Stimulated activated CD8-positive, alpha-beta memory T cell treated with anti-CD3 and anti-CD28 coated beads, Interleukin-15, amount 100 ng/mL, for 48 hours (primary cell): ENCODE measurements at regions not wholly inside any gene's neighbourhood (a gene's known extent, or its start where the extent isn't known, plus 50 kb on each side); places are given as distances from the start of the nearest gene placed in this dataset.

Source experiments
- DNase-seq, 2 donors: peaks; one replicate each; pipeline ENCODE4 v3.0.0-alpha.2; 2020; ENCODE audit warnings: low read depth in 2 of 2

DNA sequence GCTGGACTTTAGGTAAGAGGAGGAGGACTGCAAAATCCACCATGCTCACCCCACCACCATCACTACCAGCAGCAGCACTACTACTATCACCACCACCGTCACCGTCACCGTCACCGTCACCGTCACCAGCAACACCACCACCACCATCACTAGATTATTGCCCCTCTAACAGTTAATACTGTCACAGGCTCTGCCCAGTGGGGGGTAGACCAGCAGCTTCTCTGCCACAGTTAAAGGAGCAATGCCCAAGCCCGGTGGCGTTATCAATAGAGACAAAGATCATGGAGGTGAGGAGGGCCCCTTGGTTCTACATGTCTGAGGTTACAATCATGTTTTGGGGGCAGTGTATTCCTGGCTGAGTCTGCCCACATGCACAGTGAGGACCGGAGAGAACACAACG, 184.4 kb upstream of the DYNLRB2 start:
- no peak for DNase-seq

DNA sequence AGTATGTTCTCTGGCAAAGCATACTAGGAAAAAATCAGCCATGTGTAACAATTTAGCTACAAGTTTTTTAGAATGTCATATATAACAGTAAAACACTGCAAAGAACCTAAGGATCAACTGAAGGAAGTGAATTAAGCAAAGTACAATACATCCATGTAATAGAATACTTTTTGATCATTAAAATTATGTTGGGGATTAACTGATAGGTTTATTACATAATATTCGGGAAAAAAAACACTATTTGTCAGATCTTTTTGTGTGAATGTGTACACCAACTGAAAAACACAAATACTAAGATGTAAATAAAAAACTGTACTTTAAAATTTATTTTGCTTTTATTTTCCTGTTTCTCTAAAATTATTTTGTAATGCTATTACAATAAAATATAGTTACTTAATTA, 185.5 kb upstream of the DYNLRB2 start:
- DNase-seq, result no peak

DNA sequence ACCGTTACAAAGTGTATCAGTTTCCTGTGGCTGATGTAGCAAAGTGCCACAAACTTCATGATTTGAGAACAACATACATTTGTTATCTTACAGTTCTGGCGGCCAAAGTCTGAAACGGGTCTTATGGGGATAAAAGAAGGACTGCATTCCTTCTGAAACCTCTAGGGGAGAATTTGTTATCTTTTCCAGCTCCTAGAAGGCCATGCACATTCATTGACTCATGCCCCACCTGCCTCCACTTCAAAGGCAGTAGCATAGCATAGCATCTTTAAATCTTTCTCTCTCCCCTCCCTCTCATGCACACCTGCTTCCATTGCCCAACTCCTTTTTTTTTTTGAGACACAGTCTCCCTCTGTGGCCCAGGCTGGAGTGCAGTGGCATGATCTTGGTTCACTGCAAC, 190.7 kb upstream of the DYNLRB2 start:
- no peak for DNase-seq

DNA sequence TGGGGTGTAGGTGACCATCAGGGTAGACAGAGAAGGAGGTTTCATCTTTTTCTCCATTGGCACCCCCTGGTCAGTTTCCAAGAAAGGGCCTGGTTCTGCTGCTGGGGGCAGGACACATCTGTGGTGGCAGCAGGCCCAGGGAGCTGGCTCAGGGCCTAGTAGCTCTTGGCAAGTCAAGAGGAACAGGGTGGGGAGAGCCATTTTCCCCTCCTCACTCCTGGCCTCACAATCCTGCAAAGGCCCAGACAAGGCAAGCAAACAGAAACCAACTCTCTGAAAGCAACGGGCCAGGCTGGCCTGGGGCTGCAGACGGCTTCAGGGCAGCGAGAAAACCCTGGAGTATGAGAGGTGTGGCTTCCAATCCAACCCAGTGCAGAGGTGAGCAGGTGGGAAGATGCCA, 192.9 kb upstream of the DYNLRB2 start:
- no peak for DNase-seq

DNA sequence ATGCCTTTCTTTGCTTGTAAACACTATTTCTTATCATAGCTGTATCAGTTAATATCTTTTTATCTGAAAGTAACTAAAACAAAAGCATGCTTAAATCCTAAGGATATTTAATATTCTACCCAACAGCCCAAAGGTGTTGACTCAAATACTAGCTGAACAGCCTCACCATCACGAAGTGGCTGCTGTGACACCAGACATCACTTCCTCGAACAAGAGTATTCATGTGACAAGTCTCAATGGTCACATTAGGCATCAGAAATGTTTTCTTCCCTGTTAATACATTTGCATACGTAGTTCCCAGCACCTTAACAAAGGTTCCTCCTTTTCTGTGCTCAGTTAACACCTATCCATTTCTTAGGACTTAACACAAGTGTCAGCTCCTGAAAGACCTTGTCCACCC, 193.8 kb upstream of the DYNLRB2 start:
- DNase-seq, result no peak

DNA sequence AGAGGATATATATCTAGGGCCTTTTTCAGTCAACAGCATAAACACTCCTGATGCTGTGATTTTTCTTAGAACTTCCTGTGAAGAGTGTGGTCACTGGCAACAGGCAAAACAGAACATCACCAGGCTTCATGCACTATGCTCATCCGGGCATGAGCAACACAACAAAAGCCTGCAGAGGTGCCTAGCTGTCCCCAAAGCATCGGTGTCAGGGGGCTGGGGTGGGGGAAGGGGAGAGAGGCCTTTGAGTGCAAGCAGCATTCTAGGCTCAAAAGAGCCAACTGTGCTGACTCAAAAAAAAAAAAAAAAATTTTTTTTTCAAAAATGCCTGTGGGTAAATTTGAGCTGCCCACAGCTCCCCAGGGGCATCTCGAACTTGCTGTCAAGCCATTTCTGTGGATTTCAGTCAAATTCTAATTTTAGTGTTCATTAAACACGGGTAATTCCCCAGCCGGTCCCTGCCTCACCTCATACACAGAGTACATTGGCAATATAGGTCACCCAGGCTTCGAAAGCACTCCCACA, 194.6 kb upstream of the DYNLRB2 start:
- no peak for DNase-seq

DNA sequence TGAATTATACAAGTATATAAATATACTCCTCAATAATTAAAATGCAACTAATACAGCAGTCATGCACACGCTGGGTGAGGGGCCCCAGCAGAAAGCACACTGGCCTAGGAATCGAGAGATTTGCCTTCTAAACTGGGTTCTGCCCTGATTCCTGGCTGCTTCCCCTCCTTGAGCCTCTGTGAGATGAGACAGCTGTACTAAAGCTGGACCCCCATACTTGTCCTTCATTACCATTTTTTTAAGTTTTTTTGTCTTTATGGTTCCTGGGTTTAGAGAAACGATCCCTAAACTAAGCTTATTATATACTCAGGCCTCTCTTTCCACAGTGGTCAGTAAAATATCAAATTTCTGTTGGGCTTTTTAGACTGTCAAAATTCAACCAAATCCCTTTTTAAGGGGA, 195.1 kb upstream of the DYNLRB2 start:
- no peak for DNase-seq

DNA sequence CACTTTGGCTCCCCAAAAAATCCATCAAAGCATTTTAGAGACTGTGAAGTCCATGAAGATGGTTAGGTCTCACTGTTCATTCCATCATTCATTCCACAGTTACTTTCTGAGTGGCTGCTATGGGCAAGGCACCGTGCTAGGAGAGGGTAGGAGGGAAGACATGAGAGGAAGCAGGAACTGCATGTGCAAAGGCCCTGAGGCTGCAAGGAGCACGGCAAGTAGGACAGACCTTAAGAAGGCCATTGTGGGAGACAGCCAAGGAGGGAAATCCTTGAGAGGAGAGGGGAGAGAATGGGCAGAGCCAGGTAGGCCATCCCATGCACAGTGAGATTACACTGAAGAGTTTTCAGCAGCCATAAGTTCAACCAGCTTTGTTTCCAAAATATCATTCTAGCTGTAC, 196.2 kb upstream of the DYNLRB2 start:
- no peak for DNase-seq

DNA sequence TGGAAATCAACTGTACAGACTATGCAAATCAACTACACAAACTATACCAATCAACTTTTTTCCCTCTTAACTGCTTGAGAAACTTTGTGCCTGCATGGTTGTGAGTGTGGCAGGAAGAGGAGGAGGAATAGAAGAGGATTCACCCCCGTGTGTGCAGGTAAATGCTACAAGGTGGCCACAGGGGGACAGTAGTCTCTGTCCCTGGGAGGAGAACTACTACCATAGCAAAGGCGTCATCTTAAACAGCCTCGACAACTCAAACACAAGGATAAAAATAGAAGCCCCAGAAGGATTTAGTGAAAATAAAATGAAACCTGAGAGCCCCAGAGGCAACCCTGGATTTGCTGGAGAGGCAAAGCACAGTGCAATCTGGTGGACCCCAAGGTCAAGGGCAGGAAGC, 199.5 kb upstream of the DYNLRB2 start:
- DNase-seq, result no peak

DNA sequence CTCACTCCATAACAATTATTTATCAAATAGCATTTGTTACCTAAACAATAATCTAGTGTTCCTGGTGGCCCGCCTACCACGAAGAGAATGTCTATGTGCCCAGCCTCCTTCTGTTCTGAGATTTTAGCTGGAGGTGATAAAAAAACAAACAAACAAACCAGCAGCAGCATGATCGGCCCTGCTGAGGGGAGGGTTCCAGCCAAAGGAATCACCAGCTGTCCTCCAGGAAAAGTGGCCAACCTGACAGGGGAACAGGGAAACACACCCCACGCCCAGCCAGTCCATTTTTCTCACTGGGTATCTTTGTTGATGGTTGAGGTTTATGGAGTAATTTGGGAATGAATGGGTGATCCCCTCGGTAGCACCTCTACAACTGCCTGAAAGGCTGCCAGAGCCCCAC, 203.0 kb upstream of the DYNLRB2 start:
- DNase-seq, result no peak

DNA sequence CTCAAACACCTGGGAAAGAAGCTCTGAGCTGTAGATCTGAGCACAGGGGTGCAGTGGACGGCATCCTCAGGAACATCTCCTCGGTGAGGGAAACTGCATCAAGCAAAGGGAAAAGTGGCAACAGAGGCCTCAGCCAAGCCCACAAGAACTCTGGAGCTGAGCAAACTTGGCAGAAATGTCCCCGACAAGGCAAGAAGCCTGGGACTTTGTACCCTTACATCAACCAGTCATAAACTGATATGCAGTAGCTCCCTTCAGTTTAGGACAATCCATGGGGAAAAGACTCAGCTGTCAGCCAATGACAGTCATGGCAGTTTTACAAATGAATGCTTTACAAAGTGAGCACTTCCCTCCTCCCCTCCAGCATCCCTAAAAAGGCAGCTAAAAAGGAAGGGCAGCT, 210.0 kb upstream of the DYNLRB2 start:
- no peak for DNase-seq

DNA sequence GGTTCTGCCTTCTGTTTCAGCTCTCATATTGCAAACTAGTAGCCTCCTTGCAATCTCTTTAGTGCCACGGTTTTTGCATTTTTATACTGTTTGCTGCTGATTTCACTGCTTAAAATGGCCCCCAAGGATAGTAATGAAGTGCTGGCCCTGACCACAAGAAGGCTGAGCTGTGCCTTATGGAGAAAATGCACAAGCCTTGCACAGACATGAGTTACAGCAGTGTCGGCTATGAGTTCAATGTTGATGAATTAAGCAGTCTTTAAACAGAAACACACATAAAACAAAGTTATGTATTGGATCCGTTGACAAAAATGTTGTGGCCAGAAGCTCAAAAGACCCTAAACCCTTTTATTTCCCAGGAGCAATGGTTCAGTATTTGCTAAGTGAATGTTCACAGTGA, 210.6 kb upstream of the DYNLRB2 start:
- no peak for DNase-seq

DNA sequence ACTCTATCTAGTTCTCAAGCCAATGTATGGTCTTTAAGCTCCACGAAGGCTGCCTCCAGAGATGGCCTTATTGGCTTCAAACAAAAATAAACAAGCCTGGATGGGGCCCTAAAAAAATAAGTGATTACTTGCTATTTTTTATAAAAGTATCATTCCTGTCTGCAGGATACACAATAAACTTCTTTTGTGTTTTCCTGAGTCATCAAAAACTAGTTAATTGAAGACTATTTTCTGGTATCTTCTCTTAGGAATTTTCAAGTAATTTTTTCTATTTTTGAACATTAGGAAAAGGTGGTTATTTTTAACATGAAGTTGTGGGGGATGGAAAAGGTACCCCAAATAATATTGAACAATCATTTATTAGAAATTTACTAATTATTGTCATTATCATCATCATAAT, 213.1 kb upstream of the DYNLRB2 start:
- no peak for DNase-seq

DNA sequence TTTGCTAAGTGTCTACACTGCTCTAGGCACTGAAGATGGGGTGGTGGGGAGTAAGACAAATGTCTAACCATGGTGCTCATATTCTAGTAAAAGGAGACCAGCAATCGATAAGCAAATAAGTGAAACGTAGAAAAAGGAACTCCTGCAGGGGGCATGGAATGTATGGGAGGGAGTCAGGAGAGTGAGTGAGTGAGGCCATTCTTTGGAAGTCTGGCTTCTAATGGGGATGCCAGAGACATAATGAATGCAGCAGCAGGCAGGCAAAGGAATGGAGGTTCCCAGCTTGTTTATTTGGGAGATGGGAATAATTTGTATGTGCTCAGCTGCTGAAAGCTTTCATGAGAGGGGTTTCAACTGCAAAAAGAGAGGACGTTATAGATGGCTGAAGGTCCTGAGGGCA, 216.4 kb upstream of the DYNLRB2 start:
- DNase-seq, result no peak

DNA sequence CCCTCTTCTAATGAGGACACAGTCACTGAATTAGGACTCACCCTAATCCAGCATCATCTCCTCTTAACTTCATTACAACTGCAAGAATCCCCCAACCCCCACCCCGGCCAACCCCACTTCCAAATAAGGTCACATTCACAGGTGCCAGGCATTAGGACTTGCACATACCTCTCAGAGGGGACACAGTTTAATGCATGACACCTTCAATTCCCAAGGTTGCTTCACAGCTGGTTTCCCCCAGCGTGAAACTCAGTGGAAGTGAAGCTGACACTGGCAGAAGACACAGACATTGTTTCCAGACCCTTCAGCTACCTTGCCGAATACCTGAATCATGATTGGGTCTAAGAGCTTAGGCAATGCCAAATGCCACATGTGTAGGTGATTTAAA, 217.0 kb upstream of the DYNLRB2 start:
- DNase-seq, result no peak

DNA sequence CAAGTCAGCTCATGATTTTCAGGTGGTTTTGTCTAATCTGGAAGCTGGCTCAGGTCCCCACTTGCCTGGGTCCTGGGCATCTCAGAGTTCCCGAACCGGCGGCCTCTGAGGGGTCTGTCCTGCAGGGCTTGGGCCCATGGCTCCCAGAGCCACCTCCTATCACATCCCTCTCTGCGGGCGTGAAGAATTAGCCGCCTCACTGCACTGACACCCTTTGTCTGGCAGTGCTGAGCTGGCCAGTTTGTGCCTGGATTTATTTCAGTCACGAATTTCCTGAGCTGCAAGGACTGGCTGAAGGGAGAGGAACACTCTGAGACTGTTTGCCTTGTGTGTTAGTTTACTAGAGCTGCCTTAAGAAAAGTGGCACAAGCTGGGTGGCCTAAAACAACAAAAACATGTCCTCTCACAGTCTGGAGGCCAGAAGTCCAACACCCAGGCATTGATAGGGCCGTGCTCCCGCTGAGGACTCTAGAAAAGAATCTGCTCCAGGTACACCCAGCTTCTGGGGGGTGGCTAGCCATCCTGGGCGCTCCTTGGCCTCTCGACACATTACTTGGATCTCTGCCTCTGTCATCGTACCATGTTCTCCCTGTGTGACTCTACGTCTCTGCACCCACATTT, 217.5 kb upstream of the DYNLRB2 start:
- no peak for DNase-seq

DNA sequence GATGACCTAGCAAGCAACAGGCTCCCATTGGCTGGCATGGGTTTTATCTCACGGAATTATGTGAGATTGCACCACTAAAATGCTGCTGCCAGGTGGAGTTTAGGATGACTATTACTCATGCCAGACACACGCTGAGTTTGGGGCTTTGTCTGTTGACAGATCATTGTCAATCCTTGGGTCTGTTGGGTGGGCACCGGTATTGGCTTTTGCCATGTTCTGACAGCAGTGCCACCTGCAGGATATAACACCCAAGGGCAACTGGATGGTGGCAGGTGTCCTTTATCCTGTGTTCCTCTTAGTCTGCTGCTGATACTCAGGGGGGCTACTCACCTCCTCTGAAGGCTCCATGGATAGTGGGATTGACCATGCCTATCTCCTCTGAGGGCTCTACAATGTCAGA, 221.6 kb upstream of the DYNLRB2 start:
- DNase-seq, result no peak

DNA sequence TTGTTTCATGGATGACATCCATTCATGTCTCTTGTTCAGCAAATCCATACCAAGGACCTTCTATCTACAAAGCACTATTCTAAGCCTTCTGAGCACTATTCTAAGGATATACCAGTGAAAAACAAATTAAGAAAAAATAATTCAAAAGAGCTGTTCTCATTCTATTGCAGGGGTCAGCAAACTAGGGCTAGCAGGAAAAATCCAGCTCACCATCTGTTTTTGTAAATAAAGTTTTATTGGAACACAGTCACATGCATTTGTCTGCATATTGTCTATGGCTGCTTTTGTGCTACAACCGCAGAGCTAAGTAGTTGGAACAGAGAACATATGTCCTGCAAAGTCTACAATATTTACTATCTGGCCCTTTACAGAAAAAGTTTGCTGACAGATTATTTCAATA, 222.7 kb upstream of the DYNLRB2 start:
- no peak for DNase-seq

DNA sequence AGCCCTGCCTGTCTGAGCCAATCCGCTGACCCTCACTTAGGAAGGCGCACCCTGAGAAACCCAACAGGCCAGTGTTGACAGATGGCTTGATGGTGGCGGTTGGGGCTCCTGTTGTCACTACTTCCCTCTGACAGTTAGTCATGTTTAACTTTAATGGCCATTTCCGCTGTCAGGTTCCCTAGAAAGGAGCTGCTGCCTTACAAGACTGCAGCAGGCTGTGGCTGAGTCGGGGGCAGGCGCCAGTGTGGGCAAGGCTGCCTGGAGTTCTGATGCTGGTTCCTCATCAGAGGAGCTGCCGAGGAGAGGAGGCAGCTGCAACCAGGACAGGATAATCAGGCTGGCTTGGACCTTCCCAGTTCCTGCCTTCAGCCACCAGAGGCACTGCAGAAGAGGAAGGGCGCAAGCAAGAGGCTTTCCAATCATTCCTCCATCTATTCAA, 223.2 kb upstream of the DYNLRB2 start:
- no peak for DNase-seq

DNA sequence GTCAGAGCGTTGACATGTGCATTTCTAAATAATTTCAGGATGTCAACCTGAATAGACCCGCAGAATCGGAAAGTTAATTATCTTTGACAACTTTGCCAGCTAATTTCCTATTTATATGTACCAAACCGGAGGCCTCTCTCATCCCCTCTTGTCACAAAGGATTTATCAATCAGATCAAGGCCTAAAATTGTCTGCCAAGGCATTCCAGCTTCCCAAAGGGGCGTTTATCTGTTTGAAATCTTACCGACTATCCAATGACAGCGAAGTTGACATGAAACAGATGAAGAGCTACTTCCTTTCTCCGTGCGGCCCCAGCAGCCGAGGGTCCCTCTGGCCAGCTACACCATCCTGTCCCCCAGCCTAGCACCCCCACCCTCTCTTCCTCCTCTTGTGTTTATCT, 223.7 kb upstream of the DYNLRB2 start:
- no peak for DNase-seq

DNA sequence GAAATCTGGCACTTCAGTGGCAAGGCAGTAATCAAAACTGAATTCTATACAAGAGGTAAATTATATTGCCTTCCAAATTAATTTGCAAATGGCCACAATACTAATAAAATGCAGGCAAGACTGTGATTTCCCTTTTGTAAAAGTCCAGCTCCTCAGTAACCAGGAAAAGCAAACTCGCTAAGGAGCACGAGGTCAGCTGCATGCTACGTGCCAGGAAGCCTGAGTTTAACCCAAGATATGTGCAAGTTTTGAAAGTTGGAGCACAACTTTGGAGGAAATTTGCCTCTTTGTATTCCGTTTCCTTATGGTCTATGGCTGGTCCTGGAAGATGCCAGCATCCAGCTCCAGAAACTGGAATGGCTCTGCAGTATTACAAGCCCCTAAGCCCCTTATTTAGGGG, 226.8 kb upstream of the DYNLRB2 start:
- DNase-seq, result no peak

DNA sequence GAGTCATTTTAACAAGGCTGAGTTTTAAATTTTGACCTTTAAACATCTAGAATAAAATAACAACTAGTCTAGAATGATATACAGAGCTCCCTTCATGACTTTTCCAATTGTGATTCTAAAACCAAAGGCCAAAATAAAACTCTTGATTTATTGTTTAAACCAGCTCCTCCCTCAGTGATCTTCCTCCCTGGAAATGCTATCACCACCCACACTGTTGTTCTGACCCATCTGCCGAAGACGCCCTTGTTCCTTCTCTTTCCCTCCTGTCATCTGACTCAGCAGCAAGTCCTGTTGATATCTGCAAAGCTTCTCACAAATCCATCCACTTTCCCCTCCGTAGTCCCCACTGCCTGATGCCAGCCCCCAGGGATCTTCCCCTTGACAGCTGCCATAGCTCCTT, 231.6 kb upstream of the DYNLRB2 start:
- DNase-seq, result no peak

DNA sequence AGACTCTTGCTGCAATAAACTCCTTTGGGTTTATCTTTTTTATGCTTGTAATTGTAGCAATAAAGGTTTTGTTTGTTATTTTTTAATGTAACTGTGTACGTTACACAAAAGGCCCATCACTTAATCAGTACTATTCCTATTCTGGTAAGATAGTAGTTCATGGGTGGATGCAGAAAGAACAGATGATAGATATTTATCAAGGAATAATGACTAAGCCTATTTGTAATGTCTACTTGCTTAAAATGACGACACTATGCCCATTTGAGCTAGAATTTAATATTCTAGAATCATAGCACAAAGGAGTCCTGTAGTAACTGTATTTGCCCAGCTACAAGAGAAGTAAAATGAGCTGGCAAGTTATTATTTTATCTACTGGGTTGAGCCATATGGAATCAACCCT, 235.4 kb upstream of the DYNLRB2 start:
- no peak for DNase-seq

DNA sequence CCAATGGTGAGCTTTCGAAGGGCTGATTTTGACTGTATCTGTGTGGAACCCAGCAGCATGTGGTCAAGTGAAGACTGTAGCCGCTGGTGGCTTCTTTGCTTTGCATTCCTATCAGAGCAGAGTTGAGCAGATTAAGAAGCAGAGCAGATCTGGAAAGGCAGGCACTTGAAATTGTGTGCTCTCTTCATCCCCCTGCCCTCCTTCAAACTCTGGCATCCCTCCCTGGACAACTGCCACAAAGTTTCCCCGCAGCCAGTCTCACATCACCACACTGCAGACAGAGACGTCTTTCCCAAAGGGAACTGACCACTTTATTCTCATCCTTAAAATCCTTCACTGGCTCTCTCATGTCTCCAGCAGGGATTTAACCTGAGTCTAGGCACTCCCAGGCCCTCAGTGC, 237.1 kb upstream of the DYNLRB2 start:
- no peak for DNase-seq
